CD4-positive, alpha-beta T cell treated with Interleukin-6 for 4 hours (primary cell): ENCODE measurements at regions not wholly inside any gene's neighbourhood (a gene's known extent, or its start where the extent isn't known, plus 50 kb on each side); places are given as distances from the start of the nearest gene placed in this dataset.

Experiments
- DNase-seq: peaks from one replicate; pipeline ENCODE4 v3.0.0-alpha.2; 2020; ENCODE audit warnings: mixed read lengths

DNA sequence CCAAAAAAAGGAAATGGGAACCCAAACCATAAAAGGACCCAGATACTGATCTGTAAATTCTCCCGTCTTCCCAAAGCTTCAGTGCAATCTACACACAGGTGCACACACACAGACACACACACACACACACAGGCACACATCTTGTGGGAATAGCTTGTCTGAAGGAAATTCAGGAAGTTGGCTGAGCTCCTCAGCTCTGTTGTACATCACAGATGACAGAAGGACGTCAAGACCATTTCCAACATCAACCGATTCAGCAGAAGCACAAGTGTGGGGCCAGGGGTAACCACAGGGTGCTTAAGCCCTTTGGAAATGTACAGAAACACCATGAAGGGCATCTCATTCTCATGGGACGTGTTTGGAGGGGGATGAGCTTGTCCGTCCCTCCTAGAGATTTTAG lies 498.1 kb upstream of the PSMD7 start:
- DNase-seq, result no peak

DNA sequence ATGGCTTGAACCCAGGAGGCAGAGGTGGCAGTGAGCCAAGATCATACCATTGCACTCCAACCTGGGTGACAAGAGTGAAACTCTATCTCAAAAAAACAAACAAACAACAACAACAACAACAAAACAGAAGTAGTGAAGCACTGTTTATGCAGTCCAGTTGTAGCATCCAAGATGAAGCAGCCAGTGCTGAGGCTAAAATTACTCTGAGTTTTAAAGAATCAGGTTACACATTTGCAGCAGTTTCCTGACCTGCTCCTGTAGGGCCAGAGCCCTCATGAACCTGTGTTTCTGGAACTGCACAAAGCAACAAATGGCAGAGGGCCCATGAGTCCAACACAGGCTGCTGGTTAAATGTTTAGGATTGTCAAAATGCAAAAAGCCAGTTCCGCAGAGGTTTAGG lies 499.5 kb upstream of the PSMD7 start:
- no peak for DNase-seq

GRCh38 chr16:73796241-73796640 lies 500.4 kb upstream of the PSMD7 start:
- no peak for DNase-seq

GRCh38 chr16:73794994-73795393 lies 501.6 kb upstream of the PSMD7 start:
- DNase-seq, result no peak

- DNase-seq, result no peak
Observed at GRCh38 chr16:73793871-73794437, 502.7 kb upstream of the PSMD7 start.

DNA sequence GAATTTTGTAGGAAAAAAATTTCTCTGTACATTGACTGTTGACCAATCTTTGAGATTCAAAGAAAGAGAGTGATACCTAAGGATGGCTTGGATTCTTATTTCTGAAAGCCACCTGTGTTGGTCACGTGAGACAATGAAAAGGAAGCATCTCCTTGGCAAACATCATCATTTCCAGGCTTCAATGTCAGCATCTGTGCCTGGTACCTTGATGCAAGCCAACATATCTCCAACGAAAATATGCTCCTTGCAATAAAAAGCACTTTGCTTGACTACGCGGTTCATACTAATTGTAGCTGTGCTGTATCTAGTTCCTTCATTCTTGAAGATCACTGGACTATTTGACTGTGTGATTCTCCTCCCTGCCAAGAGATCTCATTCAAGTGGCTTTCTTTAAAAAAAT lies 503.4 kb upstream of the PSMD7 start:
- no peak for DNase-seq

DNA sequence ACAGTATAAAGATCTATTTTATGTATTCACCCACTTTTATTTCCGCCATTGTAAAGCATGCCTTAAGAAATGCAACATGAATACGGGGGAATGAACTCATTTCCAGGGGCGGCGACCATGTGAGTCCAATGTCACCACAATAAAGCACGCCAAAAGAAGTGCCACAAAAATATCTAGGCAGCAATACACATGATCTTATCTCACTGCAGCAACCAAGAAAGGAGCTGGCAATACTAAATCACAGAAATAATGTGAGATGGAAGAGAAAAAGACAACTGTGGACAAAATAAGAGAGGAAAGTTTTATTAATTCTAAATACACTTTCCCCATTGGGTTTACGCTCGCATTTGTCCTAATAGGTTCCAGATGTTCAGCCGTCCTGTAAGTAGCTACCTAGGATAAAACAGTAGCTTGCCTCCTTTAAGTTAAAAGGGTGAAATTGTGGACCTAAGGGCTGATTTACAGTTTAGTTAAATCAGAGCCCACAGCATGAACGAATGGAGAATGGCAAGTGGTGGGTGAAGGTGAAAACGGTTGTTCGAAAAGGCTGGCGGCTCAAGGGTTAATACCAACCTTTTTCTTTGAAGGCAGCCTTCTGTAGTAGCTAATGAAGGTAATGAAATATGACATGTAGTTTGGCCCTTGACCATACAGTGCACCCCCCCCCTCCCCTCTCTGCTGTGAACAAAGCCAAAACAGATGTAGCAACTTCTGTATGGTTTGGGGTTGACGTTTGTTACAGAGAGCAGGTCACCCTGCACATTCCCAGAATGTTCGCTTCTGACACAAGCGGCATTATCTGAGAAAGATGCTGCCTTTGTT lies 504.2 kb upstream of the PSMD7 start:
- no peak for DNase-seq

GRCh38 chr16:73781297-73781696 lies 515.3 kb upstream of the PSMD7 start:
- DNase-seq, result no peak

GRCh38 chr16:73778887-73779286 lies 517.7 kb upstream of the PSMD7 start:
- DNase-seq, result no peak

DNA sequence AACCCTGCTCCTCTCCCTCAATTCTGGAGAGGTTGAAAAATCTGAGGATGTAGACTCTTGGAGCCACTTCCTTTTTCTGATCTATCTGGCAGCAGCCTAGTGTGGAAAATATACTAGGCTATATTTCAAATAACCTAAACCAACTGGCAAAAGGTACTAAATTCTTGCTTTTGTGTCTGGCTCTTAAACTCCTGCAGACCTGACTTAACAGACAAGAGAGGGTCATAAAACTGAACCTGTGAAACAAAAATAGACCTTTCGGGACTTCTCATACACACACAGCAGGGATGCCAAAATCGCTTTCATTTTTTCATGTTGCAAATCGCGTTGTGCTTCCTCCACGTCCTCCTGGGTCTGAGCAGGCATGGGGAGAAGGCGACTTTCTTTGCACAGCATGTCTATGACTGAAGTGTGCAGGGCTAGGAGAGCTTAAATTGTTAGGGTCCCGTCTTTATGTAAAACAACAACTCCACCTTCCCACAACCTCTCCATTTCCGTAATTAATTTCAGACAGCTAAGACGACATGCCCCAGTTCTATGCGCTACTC lies 520.7 kb upstream of the PSMD7 start:
- DNase-seq, result no peak

DNA sequence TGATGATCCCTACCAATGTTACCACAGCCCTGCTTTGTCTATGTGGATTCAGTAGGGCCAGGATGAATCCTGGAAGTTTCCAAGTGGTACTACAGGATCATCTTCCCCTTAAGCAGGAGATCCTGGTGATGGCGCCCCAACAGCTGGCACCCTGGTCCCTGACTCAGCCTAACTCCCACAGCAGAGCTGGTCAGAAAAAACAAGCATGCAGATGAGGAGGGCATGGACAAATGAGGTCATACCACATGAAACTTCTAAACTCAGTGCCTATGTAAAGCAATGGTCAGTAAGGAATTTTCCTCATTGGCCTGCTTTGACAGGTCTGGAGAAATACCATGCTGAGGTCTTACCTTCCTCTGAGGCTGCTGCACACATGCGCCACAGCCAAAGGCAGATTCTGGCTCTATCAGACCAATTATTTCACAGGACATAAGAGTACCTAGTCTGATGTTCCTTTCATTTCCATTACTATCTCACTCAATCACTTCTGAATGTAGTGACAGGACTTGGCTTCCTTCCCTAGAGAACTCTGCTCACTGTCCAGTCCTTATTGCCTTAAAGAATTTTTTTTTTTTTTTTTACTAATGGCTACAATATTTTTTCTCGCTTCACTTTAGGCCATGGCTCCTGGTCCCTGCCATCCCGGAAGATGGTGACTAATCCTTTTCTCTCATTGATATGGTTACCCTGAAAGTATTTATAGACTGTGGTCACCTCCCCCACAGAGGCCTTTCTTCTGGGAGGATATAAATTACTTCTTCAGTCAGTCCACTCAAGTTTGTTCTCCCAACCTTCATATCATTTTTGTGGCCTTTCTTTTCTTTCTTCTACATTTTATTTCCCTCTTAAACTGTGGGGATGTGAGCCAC lies 525.2 kb upstream of the PSMD7 start:
- no peak for DNase-seq

DNA sequence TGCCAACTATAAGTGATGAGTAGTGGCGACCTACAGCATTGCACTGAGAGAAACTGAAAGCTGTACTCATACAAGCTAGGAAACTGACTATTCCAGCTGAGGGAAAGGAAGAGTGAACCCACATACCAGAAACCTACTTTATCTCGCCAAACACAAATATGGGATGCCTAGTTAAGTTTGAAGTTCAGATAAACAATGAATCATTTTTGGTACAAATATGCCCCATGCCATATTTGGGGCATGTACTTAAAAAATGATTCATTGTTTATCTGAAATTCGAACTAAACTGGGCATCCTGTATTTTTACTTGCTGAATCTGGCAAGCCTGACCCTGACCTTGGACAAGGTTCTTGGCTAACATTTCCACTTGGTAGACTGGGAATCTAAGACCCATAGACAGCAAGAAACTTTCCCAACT lies 527.8 kb upstream of the PSMD7 start:
- DNase-seq, result no peak

GRCh38 chr16:73764321-73764720 lies 532.3 kb upstream of the PSMD7 start:
- no peak for DNase-seq

GRCh38 chr16:73756289-73757178 lies 540.1 kb upstream of the PSMD7 start:
- no peak for DNase-seq

DNA sequence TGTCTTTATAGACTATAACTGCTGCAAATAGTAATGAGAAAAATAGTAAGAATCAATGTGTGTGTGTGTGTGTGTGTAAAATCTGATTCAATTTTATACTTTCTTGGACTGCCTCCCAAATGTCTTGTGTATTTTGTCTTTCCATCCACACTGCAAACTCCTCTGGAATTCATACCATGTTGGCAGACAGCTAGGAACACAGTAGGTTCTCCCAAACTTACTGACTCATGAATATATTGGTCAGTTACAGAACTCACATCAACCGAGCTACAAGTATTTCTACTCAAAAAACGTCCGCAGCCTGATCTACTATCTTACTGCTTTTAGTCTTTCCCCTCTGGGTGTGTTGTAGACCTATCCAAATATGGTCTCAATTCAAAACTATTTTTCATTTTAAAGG lies 542.7 kb upstream of the PSMD7 start:
- DNase-seq, result no peak

- DNase-seq, result no peak
Observed at GRCh38 chr16:73750639-73751038, 546.0 kb upstream of the PSMD7 start.

- no peak for DNase-seq
Observed at GRCh38 chr16:73747328-73747727, 549.3 kb upstream of the PSMD7 start.

GRCh38 chr16:73746554-73746953 lies 550.1 kb upstream of the PSMD7 start:
- no peak for DNase-seq

- no peak for DNase-seq
Observed at GRCh38 chr16:73743665-73744496, 552.7 kb upstream of the PSMD7 start.

GRCh38 chr16:73739049-73739769 lies 557.4 kb upstream of the PSMD7 start:
- DNase-seq, result no peak

DNA sequence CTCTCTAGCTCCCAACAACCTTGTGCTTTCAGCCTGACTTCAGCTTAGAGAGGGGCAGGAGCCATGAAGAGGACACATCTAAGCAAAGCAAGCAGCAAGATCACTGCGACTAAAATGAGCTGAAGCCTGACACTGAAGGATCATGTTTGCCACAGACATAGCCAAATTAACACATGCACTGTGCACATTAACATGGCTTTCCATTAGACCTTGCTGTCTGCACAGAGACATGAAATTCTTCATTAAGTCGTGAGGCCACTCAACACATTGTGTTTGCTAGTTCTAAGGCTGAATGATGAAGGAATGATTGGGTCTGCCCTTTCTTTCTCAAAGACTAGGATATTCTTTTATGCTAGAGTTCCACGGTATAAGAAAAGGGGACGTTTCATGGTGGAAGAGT lies 558.3 kb upstream of the PSMD7 start:
- no peak for DNase-seq
